ENCODE measurements at regions not wholly inside any gene's neighbourhood (a gene's known extent, or its start where the extent isn't known, plus 50 kb on each side); places are given as distances from the start of the nearest gene placed in this dataset.
"Not testable (repeated sequence)": the region's sequence is repeated elsewhere in the genome, so short reads cannot be mapped to it uniquely, and the experiment has no call there.

GRCh38 chr17:445839-446238 lies 93.2 kb upstream of the RPH3AL start, which contains the start of gene RFLNB:
Gene RFLNB (minus strand): TSS chr17:445939.
- DNase-seq (ENCODE audit: low spot score); ATAC-seq; intact Hi-C loops (cut with DNase I): not testable (repeated sequence)

- intact Hi-C loops (cut with DNase I), result no loop called here
- ATAC-seq (no peak), DNase-seq (ENCODE audit: low spot score) (no peak)
Measured at GRCh38 chr17:444879-445454, 92.4 kb upstream of the RPH3AL start.

- intact Hi-C loops (cut with DNase I), result no loop called here
- no peak for ATAC-seq
Measured at GRCh38 chr17:443109-443508, 90.5 kb upstream of the RPH3AL start.

GRCh38 chr17:441155-441950 lies 88.7 kb upstream of the RPH3AL start:
- DNase-seq (ENCODE audit: low spot score) (no peak), ATAC-seq (no peak)
- intact Hi-C loops (cut with DNase I), result no loop called here

More at GRCh38 chr17:443109-443508, 90.5 kb upstream of the RPH3AL start:
- DNase-seq (ENCODE audit: low spot score), result no peak

GRCh38 chr17:438191-438590 lies 85.6 kb upstream of the RPH3AL start:
- intact Hi-C loops (cut with DNase I), result no loop called here
- ATAC-seq, result no peak

GRCh38 chr17:437545-437944 lies 84.9 kb upstream of the RPH3AL start:
- intact Hi-C loops (cut with DNase I), result no loop called here
- DNase-seq (ENCODE audit: low spot score) (no peak), ATAC-seq (no peak)

More at GRCh38 chr17:438191-438590, 85.6 kb upstream of the RPH3AL start:
- DNase-seq (ENCODE audit: low spot score), result no peak

- intact Hi-C loops (cut with DNase I), result no loop called here
- DNase-seq (ENCODE audit: low spot score) (no peak), ATAC-seq (no peak)
Measured at GRCh38 chr17:436571-436970, 84.0 kb upstream of the RPH3AL start.

GRCh38 chr17:432471-432870 lies 79.9 kb upstream of the RPH3AL start:
- intact Hi-C loops (cut with DNase I); ATAC-seq; DNase-seq (ENCODE audit: low spot score): not testable (repeated sequence)

GRCh38 chr17:431494-431893 lies 78.9 kb upstream of the RPH3AL start:
- DNase-seq (ENCODE audit: low spot score) (no peak), ATAC-seq (no peak)
- intact Hi-C loops (cut with DNase I), result no loop called here

GRCh38 chr17:429589-429988 lies 77.0 kb upstream of the RPH3AL start:
- DNase-seq (ENCODE audit: low spot score) (no peak), ATAC-seq (no peak)
- intact Hi-C loops (cut with DNase I), result no loop called here

GRCh38 chr17:428414-428813 lies 75.8 kb upstream of the RPH3AL start:
- ATAC-seq (no peak), DNase-seq (ENCODE audit: low spot score) (no peak)
- intact Hi-C loops (cut with DNase I), result no loop called here

GRCh38 chr17:427891-428290 lies 75.3 kb upstream of the RPH3AL start:
- no peak for ATAC-seq
- intact Hi-C loops (cut with DNase I), result no loop called here
- DNase-seq (ENCODE audit: low spot score), result no peak

- DNase-seq (ENCODE audit: low spot score), result no peak
- intact Hi-C loops (cut with DNase I), result no loop called here
Measured at GRCh38 chr17:427327-427726, 74.7 kb upstream of the RPH3AL start.

GRCh38 chr17:422196-422930 lies 69.8 kb upstream of the RPH3AL start:
- no peak for DNase-seq (ENCODE audit: low spot score)
- no peak for ATAC-seq
- intact Hi-C loops (cut with DNase I), result no loop called here

More at GRCh38 chr17:427327-427726, 74.7 kb upstream of the RPH3AL start:
- no peak for ATAC-seq

GRCh38 chr17:420479-421175 lies 68.0 kb upstream of the RPH3AL start:
- intact Hi-C loops (cut with DNase I), result no loop called here
- no peak for DNase-seq (ENCODE audit: low spot score)
- ATAC-seq, result no peak

- ATAC-seq (no peak), DNase-seq (ENCODE audit: low spot score) (no peak)
- intact Hi-C loops (cut with DNase I), result no loop called here
Measured at GRCh38 chr17:419073-419735, 66.6 kb upstream of the RPH3AL start.

- intact Hi-C loops (cut with DNase I), result no loop called here
- DNase-seq (ENCODE audit: low spot score), result no peak
- ATAC-seq, result no peak
Measured at GRCh38 chr17:418421-418751, 65.8 kb upstream of the RPH3AL start.

- DNase-seq (ENCODE audit: low spot score), result no peak
- intact Hi-C loops (cut with DNase I), result no loop called here
- ATAC-seq, result no peak
Measured at GRCh38 chr17:417691-418420, 65.2 kb upstream of the RPH3AL start.
